HG03135 (cell line): ENCODE measurements at regions not wholly inside any gene's neighbourhood (a gene's known extent, or its start where the extent isn't known, plus 50 kb on each side); places are given as distances from the start of the nearest gene placed in this dataset.

Experiments
- ATAC-seq: cut with Tn5 transposase; IDR thresholded peaks from one replicate; pipeline ENCODE4 v1.9.1; 2021; ENCODE audit warnings: mild to moderate bottlenecking, moderate library complexity; ENCODE audit not compliant: unreplicated experiment

DNA sequence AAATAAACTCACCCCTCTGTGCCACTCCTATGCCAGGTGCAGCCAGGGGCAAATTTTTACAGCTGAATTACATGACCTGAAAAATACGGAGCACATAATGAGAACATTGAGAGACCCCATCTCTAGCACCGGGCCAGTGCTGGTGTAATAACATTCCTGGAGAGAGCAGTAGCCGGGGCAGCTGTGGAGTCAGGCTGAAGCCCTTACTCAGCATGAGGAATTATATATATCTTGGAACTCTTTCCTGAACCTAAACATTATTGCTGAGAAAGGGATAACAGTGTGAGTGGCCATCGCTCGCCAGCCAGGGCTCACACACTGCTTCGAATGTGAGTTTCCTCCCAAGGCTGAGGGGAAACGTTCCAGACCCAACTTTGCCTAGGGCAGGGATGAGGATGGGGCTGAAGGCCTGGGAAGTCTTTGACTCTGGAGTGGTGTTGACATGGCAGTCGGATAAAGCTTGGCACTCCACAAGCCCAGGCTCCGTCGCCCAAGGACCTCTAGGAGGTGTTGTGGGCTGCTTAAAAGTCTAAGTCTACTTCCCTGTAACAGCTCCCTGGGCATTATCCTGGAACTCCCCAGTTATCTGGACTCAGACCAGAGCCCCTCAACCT lies 269.8 kb downstream of the CDC5L start:
- no peak for ATAC-seq

DNA sequence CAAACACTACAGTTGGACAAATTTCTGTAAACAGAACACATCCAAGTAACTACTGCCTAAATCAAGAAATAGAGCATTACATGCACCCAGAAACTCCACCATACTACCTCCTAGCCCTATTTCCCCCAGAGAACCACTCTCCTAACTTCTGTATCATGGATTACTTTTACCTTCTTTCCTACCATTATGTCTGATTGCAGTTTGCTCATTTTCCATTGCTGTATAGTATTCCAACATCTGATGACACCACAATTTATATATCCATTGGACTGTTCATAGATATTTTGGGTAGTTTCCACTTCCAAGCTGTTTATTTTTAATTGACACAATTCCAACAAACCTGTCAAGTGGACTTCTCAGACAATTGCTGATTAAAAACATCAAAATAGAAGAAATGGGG lies 271.1 kb downstream of the CDC5L start:
- no peak for ATAC-seq

DNA sequence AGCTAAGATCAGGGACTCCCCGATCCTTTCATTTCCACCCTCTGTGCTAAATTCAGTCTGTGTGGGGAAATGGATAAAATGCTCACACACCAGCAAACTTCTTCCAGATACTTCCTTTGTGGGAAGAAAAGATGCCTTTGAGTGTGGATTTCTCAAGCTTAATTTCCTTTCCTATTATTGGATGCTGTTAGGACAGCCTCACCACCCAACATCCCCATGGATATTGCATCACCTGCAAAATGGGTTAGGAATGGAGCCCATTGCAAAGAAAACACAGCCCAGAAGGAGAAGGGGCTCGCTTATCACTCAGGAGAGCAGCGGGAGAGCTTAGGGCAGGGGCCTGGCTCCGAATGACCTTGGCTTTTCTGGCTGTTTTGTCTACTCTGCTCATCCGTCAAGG lies 272.2 kb downstream of the CDC5L start:
- no peak for ATAC-seq

DNA sequence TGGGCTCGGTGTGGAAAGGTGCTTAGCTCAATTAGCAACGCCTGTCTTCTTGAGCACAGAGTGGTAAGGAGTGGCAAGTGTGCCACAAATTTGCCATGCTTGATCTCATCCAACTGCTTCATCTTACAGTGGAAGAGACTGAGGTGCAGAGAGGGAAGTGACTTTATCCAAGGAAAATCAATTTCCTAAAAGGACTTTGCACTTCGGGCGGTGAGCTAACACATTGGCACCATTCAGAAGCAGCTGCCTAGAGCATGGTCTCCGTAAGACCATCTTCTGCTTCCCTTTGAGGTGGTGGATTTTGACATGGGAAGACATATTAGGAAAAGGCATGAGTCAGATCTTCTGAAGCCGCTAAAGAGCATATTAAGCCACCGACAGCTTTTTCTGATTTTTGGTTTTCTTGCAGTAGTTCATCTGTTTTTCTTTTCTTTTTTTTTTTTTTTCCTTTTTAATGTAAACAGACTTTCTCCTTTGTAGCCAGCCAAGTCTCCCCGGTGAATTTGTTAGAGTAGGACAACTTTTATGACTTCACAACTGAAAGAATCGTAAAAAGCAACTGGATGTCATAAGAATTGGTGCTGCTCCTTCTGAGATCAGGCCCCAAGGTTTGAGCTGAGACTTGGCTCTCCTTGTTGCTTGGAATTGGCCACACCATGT lies 273.2 kb downstream of the CDC5L start:
- no peak for ATAC-seq

DNA sequence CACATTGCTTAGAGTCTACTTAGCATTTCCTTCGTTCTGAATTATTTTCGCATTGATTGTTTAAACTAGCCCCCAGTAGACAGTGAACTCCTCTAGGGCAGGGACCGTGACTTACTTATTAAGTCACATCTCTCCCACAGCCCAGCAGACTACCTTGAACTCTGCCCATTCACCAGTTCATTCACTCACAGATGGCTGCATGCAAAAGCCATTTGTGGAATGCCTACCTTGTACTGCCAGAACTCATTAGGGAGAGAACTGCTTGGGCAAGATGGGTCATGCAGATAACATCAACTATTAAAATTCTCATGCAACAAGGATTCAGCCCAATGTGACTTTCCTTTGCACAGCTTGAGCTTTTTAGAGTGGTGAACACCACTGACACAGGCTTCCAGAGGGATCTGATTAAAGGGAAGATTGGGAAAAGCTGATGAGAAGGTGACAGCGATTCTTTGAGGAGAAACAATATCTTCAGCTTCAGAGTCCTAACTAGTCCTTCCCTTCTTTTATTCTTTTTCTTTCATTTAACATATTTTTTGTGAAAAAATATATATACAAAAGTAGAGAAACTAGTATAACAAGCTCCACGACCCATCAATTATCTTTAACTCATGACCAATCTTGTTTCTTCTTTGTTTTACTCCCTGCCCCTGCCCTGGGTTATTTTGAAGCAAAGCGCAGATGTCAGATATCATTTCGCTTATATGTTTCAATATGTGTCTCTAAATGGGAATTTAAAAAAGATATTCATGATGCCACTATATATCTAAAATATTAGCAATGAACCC lies 273.9 kb downstream of the CDC5L start:
- ATAC-seq: no peak

DNA sequence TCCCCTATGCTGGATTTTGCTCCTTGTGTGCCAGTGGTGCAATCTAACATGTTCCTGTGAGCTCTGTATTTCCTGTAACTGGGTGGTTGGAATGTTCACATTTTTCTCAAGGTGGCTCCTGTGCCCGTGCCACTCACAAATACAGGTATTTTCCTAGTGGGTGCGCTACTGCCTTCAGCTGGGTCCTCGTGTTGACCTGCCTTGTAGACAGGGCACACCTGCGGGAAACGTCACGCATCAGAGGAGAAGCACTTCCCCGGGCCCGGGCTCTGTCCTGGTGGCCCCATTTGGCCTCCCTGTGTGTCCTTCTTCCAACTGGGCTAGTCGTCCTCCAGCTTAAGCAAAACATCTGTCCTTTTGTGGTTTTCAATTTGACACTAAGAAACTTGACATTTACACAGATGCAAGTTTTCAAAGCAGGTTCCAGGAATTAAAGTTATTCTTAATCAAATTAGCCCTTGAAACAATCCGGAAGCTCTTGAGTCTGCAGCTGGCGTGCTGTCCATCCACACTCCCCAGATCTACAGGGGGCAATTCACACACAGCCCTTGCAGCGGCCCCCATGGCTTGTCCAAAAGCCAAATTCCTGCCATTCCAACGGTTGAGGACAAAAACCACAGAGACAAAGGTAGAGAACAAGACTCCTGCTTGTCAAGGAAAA lies 275.1 kb downstream of the CDC5L start:
- no peak for ATAC-seq

DNA sequence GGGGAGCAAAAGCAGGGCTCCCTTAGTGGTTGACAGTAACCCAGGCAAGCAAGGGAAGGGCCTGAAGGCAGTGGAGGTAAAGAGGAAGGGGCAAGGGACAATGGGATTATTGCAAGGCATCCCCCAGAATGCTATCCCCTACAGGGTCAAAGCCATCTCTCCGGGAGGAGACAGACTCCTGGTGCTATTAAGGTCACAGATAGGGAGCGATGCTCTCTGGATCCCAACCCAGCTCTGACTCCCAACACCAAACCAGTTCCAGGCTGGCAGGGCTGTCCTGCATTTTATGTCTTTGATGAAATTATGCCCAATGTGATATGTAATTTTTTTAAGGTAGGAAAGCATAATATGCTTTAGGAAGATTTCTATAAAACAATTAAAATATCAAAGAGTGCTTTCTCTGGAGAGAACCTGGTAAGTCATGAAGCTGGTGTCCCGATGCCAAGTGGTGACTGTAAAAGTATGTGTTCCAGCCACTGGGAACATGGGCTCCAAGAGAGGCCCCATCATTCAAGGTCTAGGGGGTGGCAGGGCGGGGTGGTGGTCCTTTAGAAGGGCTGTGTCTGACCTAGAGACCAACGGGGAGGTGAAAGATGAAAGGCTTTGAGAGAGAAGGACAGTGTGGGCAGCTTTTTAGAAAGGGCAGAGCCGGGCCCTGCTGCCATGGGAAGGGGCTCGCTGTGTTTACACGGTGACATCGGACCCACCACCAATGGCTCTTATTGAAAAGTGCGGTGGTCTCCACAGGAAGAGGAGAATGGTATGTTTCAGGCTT lies 276.5 kb downstream of the CDC5L start:
- no peak for ATAC-seq

DNA sequence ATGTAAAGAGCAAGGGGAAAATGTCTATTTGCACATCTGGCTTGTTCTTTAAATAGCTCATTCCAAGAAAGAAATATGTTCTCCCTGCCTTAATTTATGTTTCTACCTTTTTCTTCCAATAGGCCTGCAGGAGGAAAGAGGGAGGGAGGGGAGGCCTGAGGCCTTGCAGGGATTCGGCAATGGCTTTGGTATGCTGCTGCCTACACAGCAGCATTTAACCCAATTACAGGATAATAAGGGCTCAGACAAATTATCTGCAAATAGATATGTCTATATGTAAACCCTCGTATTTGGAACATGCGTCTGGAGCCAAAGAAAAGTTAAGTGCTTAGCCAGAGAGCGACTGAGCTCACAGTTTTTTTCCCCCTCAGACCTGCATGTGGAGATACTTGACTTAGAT lies 277.2 kb downstream of the CDC5L start:
- no peak for ATAC-seq

DNA sequence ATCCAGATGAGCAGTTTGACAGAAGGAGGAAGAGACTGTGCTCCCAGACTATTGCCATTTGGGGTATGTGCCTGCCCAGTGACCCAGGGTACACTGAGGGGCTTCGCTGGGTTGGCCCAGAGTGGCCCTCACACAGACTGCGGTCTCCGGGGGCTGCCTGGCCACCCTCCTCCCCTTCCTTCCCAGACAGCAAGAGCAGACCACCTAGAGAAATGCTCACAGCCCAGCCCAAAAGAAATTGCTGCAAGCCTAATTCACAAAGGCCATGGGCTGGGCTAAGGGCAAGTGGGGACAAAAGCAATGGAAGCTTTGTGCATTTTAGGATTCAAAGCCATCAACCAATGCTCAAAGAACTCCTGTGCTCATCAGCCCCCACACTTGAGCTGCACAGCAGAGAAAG lies 277.6 kb downstream of the CDC5L start:
- ATAC-seq: no peak

DNA sequence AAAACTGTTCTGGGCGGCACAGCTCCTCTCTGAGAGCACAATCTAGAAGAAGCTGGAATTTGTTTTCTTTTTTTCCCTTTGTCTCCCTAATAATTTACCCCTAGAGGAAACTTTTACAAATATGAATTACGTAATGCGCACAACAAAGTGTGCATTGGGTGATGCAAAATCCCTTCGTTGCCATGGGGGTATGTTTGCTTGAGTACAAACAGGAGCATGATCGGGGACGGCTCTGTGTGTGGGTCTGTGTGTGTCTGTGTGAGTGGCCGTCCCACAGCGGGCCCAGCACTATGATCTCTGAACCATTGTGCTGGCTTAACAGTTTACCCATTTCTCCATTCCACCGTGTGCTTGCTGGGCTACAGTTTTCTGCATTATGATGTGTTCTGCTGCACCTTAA lies 278.2 kb downstream of the CDC5L start:
- no peak for ATAC-seq

DNA sequence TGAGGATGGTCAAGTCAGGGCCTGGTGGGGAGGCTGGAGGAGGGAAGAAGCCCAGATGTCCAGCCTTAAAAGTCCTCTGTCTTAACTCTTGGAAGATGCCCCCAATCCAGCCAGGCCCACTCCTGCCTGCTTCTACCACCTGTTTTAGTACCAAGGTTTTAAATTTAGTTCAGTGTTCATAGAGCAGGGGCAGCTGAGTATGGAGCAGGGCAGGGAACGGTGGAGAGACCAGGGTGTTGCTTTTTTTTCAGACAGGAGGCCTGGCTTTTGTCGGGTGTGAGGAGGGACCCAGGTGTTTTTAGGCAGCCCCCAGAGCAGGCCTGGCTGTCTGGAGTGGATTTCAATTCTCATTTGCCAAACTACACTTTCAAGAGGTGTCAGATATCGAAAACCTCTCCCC lies 278.8 kb downstream of the CDC5L start:
- no peak for ATAC-seq

DNA sequence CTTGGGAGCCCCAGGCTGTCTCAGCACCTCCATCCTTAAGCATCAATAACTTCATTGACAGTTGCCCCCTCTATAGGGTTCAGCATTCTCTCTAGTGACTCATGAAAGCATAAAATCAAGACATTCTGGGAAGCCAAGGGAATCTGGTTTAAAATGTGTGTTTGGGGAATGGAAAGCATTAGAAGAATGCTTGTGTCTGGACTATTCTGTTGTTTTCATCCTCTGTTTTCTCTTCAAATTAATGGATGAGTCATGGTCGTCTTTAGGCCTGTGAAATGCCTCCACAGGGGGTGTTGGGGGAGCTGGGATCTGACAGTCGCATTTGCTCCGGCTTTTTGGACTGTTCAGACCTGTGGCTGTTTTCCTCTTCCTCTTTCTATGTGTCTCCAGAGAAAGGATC lies 279.7 kb downstream of the CDC5L start:
- no peak for ATAC-seq

DNA sequence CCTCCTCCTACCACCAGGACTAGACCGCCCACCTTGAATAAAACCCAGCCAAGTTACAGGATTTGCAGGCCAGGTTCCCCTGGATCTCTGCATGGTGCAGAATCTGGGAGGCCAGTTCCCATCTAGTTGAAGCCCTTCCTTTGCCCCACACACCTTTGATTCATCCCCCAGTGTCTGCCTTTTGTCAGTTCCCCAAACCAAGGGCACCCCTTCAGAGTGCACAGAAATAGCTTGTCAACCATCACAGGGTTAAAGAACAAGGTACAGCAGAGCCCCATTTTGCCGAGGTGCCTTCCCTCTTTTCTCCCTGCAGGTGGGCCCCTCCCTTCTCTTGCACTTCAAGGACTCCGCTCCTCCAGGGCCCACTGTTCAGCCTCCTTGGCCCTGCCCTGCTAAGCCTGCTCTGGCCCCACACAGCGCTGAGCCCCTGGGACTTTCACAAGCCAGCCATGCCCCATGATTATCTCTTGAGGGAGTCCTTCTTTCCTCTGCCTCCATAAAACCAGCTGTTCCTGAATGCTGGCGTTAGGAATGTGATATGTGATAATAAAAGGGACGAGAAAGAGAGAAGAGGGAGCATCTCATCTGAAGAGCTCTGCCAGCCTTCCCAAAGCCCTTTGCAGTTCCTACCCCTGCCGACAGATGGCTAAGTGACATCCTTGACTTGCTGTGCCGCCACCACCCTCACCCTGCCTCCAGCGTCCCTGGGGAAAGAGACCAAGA lies 280.3 kb downstream of the CDC5L start:
- ATAC-seq: no peak

DNA sequence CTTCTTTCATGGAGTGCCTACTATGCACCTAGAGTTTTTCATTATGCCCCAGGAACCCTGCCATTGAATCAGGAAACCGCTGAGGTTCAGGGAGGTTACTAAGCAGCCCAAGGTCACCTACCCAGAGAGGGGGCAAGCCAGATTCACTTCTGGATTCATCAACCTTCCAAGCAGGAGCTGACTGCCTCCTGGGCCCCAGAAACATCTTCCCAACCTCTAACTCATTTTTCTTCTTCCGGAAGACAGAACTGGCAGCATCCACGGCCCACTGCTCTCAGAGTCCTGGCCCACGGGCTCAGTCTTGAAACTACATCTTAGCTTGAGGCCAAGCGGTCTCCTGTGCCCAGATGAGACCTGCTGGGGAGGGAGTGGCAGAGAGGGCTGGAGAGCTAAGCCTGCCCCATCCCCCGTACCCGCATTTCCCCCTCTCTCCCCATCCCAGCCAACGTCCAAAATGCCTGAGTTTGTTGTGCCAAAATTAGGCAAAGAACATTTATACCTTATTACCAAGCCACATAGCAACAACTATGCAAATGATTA lies 281.0 kb downstream of the CDC5L start:
- ATAC-seq: no peak

DNA sequence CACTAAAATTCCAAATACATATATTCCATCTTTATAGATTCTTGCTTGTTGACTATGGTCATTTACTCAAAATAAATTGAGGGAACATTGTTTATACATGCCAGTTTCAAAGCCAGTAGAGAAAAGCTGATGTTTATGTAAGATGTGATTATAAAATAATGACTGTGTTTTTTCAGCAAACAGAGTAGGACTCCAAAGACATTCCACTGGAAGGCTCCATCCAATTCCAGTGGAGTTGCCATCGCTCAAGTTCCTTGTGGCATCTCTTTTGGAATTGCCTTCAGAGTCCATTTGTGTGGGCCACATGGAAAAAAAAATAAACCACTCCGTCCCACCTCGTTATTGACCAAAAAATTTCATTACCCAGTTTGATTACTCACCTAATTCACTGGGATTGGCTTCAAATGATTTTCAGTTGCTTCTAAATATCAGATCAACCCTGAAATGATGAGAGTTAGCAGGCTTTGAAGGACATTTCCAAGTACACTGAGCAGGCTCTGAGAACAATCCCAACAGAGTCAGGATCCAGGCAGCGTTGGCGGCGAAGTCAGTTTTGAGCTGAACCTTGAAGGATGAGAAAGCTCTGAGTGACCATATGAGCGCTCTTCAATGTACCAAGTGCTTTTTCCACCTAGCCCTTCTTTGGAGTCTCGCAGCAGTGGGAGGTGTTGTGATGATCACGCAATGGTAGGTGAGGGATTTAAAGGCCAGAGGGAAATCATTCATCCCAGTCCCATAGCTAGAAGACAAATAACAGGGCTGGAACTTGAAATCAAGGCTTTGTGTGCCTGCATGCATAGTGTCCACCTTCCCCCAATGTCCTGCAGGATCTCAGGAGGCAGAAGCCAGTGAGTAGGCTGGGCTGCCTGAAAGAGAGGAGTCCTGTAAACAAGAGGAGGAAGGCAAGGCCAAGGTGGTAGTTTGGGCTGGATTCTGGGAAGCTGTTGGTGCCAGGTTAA lies 281.7 kb downstream of the CDC5L start:
- no peak for ATAC-seq

DNA sequence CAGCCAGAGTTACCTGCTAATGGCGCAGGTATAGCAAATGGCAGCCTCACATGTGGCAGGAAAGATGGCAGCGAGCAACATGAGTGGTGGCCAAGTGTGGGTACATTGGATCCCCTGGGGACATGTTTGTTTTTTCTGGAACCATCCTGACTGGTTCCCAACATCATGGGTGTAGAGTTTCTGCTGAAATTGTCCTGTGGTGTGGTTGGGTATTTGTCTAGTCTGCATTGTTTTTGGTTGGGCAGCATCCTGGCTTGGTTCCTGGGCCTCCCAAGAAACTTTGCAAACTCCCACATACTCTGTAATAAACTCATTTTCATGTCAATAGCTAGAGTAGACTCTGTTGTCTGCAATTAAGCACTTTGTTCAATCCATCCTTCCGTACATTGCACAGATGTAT lies 282.6 kb downstream of the CDC5L start:
- no peak for ATAC-seq

DNA sequence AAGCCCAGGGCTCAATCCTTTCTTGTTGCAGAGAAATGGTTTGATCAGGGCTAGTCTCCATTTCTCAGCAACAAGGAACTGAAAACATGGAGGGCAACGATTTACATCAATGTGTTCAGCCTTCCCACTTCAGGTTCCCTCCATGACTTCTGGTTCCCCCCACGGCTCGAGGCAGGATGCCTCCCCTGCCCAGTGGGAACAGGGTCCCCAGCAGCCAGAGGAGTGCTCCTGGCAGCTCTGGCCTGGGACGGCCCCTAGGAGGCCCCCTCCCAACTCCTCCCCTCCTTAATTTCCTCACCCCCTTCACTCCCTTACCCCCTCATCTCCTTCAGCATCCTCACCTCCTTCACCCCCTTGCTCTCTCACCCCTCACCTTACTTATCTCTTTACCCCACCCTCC lies 283.8 kb downstream of the CDC5L start:
- no peak for ATAC-seq

DNA sequence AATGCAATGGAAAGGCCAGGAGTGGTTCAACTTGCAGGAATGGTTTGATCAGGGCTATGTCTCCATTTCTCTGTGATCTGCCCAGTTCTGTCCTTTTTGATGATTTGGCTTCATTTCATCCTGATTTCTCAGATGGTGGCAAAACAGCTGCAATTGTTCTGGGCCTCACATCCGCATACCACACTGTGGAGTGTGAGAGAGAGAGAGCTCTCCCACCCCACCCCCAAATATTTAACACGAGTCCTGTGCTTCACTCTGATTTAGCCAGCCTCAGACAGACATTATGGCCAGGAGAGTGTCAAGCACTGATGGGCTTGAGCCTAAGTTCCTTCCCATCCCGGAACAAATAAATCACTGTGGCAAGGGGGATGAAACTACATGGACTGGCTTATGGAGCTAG lies 284.6 kb downstream of the CDC5L start:
- ATAC-seq: no peak

DNA sequence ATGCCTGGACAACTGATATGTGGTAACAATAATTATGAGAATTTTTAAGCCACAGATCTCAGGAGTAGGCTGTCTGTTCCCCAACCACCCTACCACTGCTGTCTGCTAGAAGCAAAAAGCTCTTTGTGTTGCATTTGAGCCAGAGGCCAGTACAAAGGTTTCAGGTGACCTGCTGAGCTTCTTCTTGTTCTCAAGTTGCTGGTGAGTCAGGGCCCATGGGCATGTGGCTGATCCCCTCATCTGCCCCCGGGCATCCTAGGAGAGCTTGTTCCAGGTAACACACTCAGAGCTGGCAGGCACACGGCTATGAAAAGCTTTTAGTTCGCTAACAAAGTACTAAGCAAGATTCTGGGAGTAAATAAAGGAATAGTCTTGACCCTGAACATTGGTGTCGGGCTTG lies 285.3 kb downstream of the CDC5L start:
- no peak for ATAC-seq
